BE2C (cell line): ENCODE measurements at regions not wholly inside any gene's neighbourhood (a gene's known extent, or its start where the extent isn't known, plus 50 kb on each side); places are given as distances from the start of the nearest gene placed in this dataset.

Experiments
- DNase-seq: peaks from one replicate; pipeline ENCODE4 v3.0.0-alpha.2; 2020
- H3K27me3 ChIP-seq: fragments of 250-450 bp; sonication (Bioruptor Pico); 2 replicates; pipeline ENCODE4 v1.5.1; 2020; ENCODE audit warnings: mild to moderate bottlenecking
- H3K36me3 ChIP-seq: fragments of 250-450 bp; sonication (Bioruptor Pico); 2 replicates; pipeline ENCODE4 v1.5.1; 2020; ENCODE audit warnings: mild to moderate bottlenecking
- H3K4me1 ChIP-seq: fragments of 250-450 bp; sonication (Bioruptor Pico); 2 replicates; pipeline ENCODE4 v1.5.1; 2020
- H3K4me3 ChIP-seq: 2 replicates; pipeline ENCODE4 v1.5.1; 2011; ENCODE audit warnings: low read depth, low read length
- H3K9me3 ChIP-seq: fragments of 250-450 bp; sonication (Bioruptor Pico); 2 replicates; pipeline ENCODE4 v1.5.1; 2020
- CTCF ChIP-seq: IDR thresholded peaks from 2 replicates; pipeline ENCODE4 v1.5.1; 2012; ENCODE audit warnings: mild to moderate bottlenecking, low read depth, low read length

GRCh38 chr1:223474804-223475203 is 81.6 kb downstream of the CCDC185 start:
- Histone ChIP-seq H3K4me1 (no peaks in the 10 kb centered on the region), H3K4me3 (no peak overlapping the region), H3K27me3 (peaks cover 22% of the 10 kb centered on the region), H3K36me3 (no peaks in the 10 kb centered on the region), H3K9me3 (no peaks in the 10 kb centered on the region; the same call in 1 of the 2 replicates)
- no peak for DNase-seq
- TF ChIP-seq CTCF, result no peak

GRCh38 chr1:223477456-223477855 is 84.2 kb downstream of the CCDC185 start:
- Histone ChIP-seq H3K4me3 (no peak overlapping the region), H3K36me3 (no peaks in the 10 kb centered on the region), H3K27me3 (peaks cover 25% of the 10 kb centered on the region), H3K4me1 (no peaks in the 10 kb centered on the region), H3K9me3 (no peaks in the 10 kb centered on the region; the same call in 1 of the 2 replicates)
- DNase-seq, result no peak
- TF ChIP-seq CTCF, result no peak

DNA sequence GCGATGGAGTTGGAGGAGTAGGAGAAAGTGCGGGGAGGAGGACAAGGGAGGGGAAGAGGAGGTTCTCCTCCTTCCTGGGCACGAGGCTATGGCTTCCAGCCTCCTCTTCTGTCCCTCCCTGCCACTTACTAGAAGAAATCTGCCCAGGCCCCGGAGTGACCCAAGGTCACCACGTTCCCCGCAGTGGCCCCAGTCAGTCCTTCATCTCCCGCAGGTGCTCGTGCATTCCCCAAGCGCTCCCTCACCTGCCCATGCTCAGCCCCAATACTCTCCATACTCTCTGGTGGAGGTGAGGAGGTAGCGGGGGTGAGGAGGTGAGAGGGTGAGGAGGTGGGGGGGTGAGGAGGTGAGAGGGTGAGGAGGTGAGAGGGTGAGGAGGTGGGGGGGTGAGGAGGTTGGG is 85.4 kb downstream of the CCDC185 start:
- Histone ChIP-seq H3K9me3 (no peaks in the 10 kb centered on the region; the same call in 1 of the 2 replicates), H3K27me3 (peaks cover 22% of the 10 kb centered on the region), H3K36me3 (no peaks in the 10 kb centered on the region), H3K4me3 (no peak overlapping the region), H3K4me1 (no peaks in the 10 kb centered on the region)
- no peak for DNase-seq
- no peak for TF ChIP-seq CTCF

- DNase-seq, result no peak
- H3K4me3 ChIP-seq, result no peak overlapping the region
- no peaks in the 10 kb centered on the region for H3K36me3 ChIP-seq
- no peaks in the 10 kb centered on the region; the same call in 1 of the 2 replicates for H3K9me3 ChIP-seq
- peaks cover 22% of the 10 kb centered on the region for H3K27me3 ChIP-seq
- no peaks in the 10 kb centered on the region for H3K4me1 ChIP-seq
- TF ChIP-seq CTCF, result no peak
Measured at GRCh38 chr1:223479261-223479660, 86.0 kb downstream of the CCDC185 start.

DNA sequence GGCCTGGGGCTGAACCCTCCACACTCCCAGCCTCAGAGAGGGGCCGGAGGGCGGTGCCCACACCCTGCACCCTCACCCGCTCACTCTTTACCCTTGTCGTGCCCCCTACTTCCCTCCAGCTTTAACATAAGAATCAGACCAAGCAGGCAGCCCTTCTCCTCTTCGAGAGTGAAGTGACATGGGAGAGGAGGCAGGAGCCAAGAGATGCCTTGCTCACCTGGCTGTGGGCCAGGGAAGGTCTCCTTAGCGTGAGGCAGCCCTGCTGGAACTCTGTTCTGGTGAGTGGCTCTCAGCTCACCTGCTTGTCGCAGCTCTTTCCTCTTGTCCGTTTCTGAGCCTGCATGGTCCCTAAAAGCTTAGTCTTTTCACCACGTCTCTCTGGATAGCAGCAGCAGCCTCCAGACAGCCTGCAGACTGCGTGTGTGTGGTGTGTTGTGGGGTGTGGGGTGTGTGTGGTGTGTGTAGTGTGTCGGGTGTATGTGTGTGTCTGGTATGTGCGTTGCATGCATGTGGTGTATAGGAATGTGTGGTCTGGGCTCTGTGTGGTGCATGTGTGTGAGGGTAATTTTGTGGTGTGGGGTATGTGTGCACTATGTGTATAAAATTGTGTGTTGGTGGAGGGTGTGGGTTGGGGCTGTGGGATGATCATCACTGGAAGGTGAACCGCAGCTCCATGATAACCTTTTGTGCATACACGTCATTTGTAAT is 86.7 kb downstream of the CCDC185 start:
- no peak for DNase-seq
- peaks cover 23% of the 10 kb centered on the region for H3K27me3 ChIP-seq
- no peaks in the 10 kb centered on the region for H3K36me3 ChIP-seq
- H3K4me3 ChIP-seq, result no peak overlapping the region
- TF ChIP-seq CTCF, result no peak
- H3K4me1 ChIP-seq, result no peaks in the 10 kb centered on the region
- no peaks in the 10 kb centered on the region; the same call in 1 of the 2 replicates for H3K9me3 ChIP-seq

- TF ChIP-seq CTCF, result no peak
- no peaks in the 10 kb centered on the region for H3K4me1 ChIP-seq
- no peak overlapping the region for H3K4me3 ChIP-seq
- DNase-seq, result no peak
- H3K27me3 ChIP-seq, result peaks cover 26% of the 10 kb centered on the region
- no peaks in the 10 kb centered on the region for H3K36me3 ChIP-seq
- no peaks in the 10 kb centered on the region; the same call in 1 of the 2 replicates for H3K9me3 ChIP-seq
Measured at GRCh38 chr1:223482132-223482531, 88.9 kb downstream of the CCDC185 start.
